Mesendoderm (in vitro differentiated cells): ENCODE measurements at regions not wholly inside any gene's neighbourhood (a gene's known extent, or its start where the extent isn't known, plus 50 kb on each side); places are given as distances from the start of the nearest gene placed in this dataset.
A peak's percentile ranks its signal among the peaks of the same experiment; 100 is the strongest.

Source experiments
- DNase-seq: peaks from one replicate; pipeline ENCODE4 v3.0.0; 2013
- H2AK5ac ChIP-seq: 2 replicates; pipeline ENCODE4 v1.6.1; 2013; ENCODE audit warnings: low read length, inconsistent platforms
- H2BK120ac ChIP-seq: 2 replicates; pipeline ENCODE4 v1.6.1; 2013; ENCODE audit warnings: low read depth, mild to moderate bottlenecking, low read length, moderate library complexity, mixed read lengths
- H2BK15ac ChIP-seq: replicated peaks from 2 replicates; pipeline ENCODE4 v1.6.1; 2013; ENCODE audit warnings: low read depth, mild to moderate bottlenecking, moderate library complexity
- H2BK5ac ChIP-seq: 2 replicates; pipeline ENCODE4 v1.6.1; 2013; ENCODE audit warnings: low read length, inconsistent platforms
- H3K18ac ChIP-seq: 2 replicates; pipeline ENCODE4 v1.6.1; 2013; ENCODE audit warnings: mild to moderate bottlenecking, low read length, mixed read lengths
- H3K23ac ChIP-seq: one replicate; pipeline ENCODE4 v1.6.1; 2013; ENCODE audit warnings: low read length
- H3K27ac ChIP-seq: 2 replicates; pipeline ENCODE4 v1.5.1; 2013; ENCODE audit warnings: low read depth, mild to moderate bottlenecking, inconsistent platforms, low read length, moderate library complexity
- H3K27me3 ChIP-seq: 2 replicates; pipeline ENCODE4 v1.6.1; 2013; ENCODE audit warnings: low read length, control low read depth, mild to moderate bottlenecking, inconsistent platforms; ENCODE audit not compliant: insufficient read depth, poor library complexity
- H3K36me3 ChIP-seq: 2 replicates; pipeline ENCODE4 v1.6.1; 2013; ENCODE audit warnings: low read length, inconsistent platforms; ENCODE audit not compliant: control insufficient read depth, insufficient read depth
- H3K4ac ChIP-seq: one replicate; pipeline ENCODE4 v1.6.1; 2013; ENCODE audit warnings: low read depth, mild to moderate bottlenecking, low read length, moderate library complexity
- H3K4me1 ChIP-seq: 2 replicates; pipeline ENCODE4 v1.6.1; 2013; ENCODE audit warnings: low read depth, low read length, inconsistent platforms; ENCODE audit not compliant: control insufficient read depth
- H3K4me2 ChIP-seq: 2 replicates; pipeline ENCODE4 v1.6.1; 2013; ENCODE audit warnings: low read length
- H3K4me3 ChIP-seq: 2 replicates; pipeline ENCODE4 v1.5.1; 2013; ENCODE audit warnings: mild to moderate bottlenecking, low read length
- H3K56ac ChIP-seq: one replicate; pipeline ENCODE4 v1.6.1; 2013; ENCODE audit warnings: low read length
- H3K79me1 ChIP-seq: 2 replicates; pipeline ENCODE4 v1.6.1; 2013; ENCODE audit warnings: low read length, inconsistent platforms
- H3K79me2 ChIP-seq: 2 replicates; pipeline ENCODE4 v1.6.1; 2013; ENCODE audit warnings: mild to moderate bottlenecking, low read length; ENCODE audit not compliant: control insufficient read depth, insufficient read depth
- H3K9ac ChIP-seq: 2 replicates; pipeline ENCODE4 v1.6.1; 2013; ENCODE audit warnings: low read length, inconsistent platforms
- H4K5ac ChIP-seq: one replicate; pipeline ENCODE4 v1.6.1; 2013; ENCODE audit warnings: low read length
- H4K8ac ChIP-seq: one replicate; pipeline ENCODE4 v1.6.1; 2013; ENCODE audit warnings: low read depth, mild to moderate bottlenecking, control low read depth, low read length, moderate library complexity
- WGBS: extraction: QIAGEN DNeasy Blood & Tissue Kit; methylation state at CpG from one replicate; pipeline ENCODE4 v1.1.7; 2013; ENCODE audit warnings: low lambda C conversion rate, missing lambda C conversion rate; ENCODE audit not compliant: insufficient coverage; ENCODE audit errors: extremely low coverage; 5-methylcytosine and 5-hydroxymethylcytosine counted together

DNA sequence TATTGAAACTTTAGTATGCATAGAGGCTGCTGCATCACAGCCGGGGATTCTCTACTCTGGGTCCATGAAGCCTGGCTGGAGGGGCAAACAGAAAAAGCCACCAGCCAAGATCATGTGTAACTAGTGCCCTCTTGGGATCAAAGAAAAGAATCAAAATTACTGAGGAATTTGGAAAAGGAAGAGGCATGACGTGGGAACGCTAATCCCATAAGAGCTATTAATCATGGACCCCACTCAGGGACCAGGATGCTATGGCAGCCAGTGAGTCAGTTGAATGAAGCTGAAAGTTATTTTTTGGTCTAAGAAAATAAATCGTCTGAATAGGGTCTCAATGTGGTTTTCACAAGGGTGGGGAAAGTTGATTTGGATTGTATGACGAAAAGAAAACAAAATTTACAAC lies 1165.1 kb downstream of the ROBO2 start:
- no peak overlapping the region for H2BK15ac ChIP-seq

DNA sequence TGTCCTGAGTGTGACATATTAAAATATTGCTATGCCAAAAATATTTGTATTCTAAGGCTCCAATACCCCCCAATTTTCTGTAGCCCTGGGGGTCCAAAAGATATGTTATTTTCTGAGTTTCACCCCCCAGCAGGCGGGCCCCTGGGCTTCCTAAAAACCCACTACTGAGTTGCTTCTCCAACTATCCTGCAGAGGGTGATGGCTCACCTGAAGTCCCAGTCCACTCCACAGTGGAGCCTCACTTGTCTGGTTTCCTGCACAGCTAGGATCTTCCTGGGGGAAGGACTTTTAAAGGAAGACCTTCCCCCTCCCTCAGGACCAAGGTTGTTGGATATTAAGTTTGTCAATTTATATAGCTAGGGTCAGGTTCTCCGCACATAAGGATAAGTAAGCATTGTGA lies 1181.4 kb downstream of the ROBO2 start:
- WGBS = no CpG with 5 or more reads among the region's 2 CpGs
- peak; percentile 75 for DNase-seq
- peak overlapping the region; percentile 69 for H3K27ac ChIP-seq
- H2BK15ac ChIP-seq = no peak overlapping the region
- no peak overlapping the region for H2AK5ac ChIP-seq
- no peak overlapping the region for H4K5ac ChIP-seq
- peak overlapping the region; percentile 32 for H3K9ac ChIP-seq
- H2BK120ac ChIP-seq = peak overlapping the region; percentile 78
- no peak overlapping the region for H3K18ac ChIP-seq
- peak overlapping the region; percentile 37 for H3K4ac ChIP-seq
- no peaks in the 10 kb centered on the region for H3K79me1 ChIP-seq
- no peak overlapping the region for H3K4me3 ChIP-seq
- H3K27me3 ChIP-seq = no peaks in the 10 kb centered on the region
- no peak overlapping the region for H3K23ac ChIP-seq
- H3K4me1 ChIP-seq = peaks cover 3% of the 10 kb centered on the region
- no peaks in the 10 kb centered on the region for H3K79me2 ChIP-seq
- no peak overlapping the region for H4K8ac ChIP-seq
- H3K4me2 ChIP-seq = no peak overlapping the region
- no peaks in the 10 kb centered on the region for H3K36me3 ChIP-seq
- H3K56ac ChIP-seq = peak overlapping the region; percentile 77
- peak overlapping the region; percentile 97 for H2BK5ac ChIP-seq

More for the DNA sequence above, 1165.1 kb downstream of the ROBO2 start:
- H4K5ac ChIP-seq = no peak overlapping the region
- H3K27ac ChIP-seq = no peak overlapping the region
- peaks cover 2% of the 10 kb centered on the region for H3K4me1 ChIP-seq
- no peak overlapping the region for H2BK5ac ChIP-seq
- no peak overlapping the region for H3K18ac ChIP-seq
- H3K4me2 ChIP-seq = no peak overlapping the region
- H3K79me2 ChIP-seq = no peaks in the 10 kb centered on the region
- peak; percentile 82 for DNase-seq
- 100% methylated on average over 1 of the region's 5 CpGs for WGBS
- H3K4me3 ChIP-seq = no peak overlapping the region
- no peaks in the 10 kb centered on the region for H3K27me3 ChIP-seq
- no peak overlapping the region for H3K23ac ChIP-seq
- no peak overlapping the region for H2BK120ac ChIP-seq
- no peak overlapping the region for H3K9ac ChIP-seq
- H4K8ac ChIP-seq = no peak overlapping the region
- H3K4ac ChIP-seq = no peak overlapping the region
- H2AK5ac ChIP-seq = no peak overlapping the region
- no peaks in the 10 kb centered on the region for H3K79me1 ChIP-seq
- no peak overlapping the region for H3K56ac ChIP-seq
- H3K36me3 ChIP-seq = no peaks in the 10 kb centered on the region

GRCh38 chr3:78221796-78222195 lies 1181.9 kb downstream of the ROBO2 start:
- Histone ChIP-seq H4K8ac (no peak overlapping the region), H3K23ac (no peak overlapping the region), H2BK15ac (no peak overlapping the region), H4K5ac (no peak overlapping the region), H2AK5ac (no peak overlapping the region), H3K79me1 (no peaks in the 10 kb centered on the region), H3K9ac (no peak overlapping the region), H3K4ac (no peak overlapping the region), H3K56ac (no peak overlapping the region), H3K4me2 (no peak overlapping the region), H3K4me3 (no peak overlapping the region), H3K27ac (peak overlapping the region; percentile 69), H3K18ac (no peak overlapping the region), H3K36me3 (no peaks in the 10 kb centered on the region), H2BK120ac (no peak overlapping the region), H3K27me3 (no peaks in the 10 kb centered on the region), H3K79me2 (no peaks in the 10 kb centered on the region), H3K4me1 (peaks cover 3% of the 10 kb centered on the region), H2BK5ac (no peak overlapping the region)
- peak; percentile 96 for DNase-seq

DNA sequence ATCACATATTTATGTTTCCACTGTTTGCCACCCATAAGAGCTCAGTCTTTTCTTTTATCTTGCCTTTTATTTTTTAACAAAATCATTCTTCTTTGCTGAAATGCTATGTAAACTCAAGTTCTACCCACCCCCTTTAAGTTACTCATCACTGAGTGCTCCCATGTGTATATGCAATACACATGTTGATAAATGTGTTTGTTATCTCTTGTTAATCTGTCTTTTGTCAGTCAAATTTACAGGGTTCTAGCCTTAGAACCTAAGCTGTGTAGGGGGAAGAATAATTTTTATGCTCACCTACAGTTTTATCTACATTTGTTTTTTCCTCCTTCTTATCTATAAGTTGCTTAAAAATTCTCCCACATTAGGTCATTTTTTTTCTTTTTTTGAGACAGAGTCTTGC lies 1195.9 kb downstream of the ROBO2 start:
- H3K36me3 ChIP-seq = no peaks in the 10 kb centered on the region
- H3K79me1 ChIP-seq = no peaks in the 10 kb centered on the region
- H3K4me2 ChIP-seq = no peak overlapping the region
- H3K56ac ChIP-seq = no peak overlapping the region
- H3K4me1 ChIP-seq = no peaks in the 10 kb centered on the region
- no peak for DNase-seq
- H3K27me3 ChIP-seq = no peaks in the 10 kb centered on the region
- no peak overlapping the region for H4K8ac ChIP-seq
- H3K4ac ChIP-seq = no peak overlapping the region
- H3K79me2 ChIP-seq = no peaks in the 10 kb centered on the region
- H3K23ac ChIP-seq = no peak overlapping the region
- H4K5ac ChIP-seq = no peak overlapping the region
- H2BK15ac ChIP-seq = no peak overlapping the region
- no peak overlapping the region for H3K18ac ChIP-seq
- H3K4me3 ChIP-seq = no peak overlapping the region
- no peak overlapping the region for H2BK5ac ChIP-seq
- no peak overlapping the region for H3K27ac ChIP-seq
- H3K9ac ChIP-seq = no peak overlapping the region
- no peak overlapping the region for H2BK120ac ChIP-seq
- no peak overlapping the region for H2AK5ac ChIP-seq

DNA sequence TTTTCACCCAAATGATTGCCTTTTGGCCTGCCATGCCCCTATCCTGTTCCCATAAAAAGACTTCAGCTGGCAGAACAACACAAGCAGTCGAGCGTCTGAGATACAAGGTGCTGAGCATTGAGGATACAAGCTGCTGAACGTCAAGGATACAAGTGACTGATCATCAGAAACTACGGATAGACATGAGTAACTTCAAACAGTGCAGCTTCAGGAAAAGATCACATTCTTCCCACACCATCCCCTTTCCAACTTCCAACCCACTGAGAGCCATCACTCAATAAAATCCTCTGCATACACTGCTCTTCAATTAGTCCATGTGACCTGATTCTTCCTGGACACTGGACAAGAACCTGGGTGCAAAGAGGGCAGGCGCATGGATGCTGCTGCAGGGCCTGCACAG lies 1198.9 kb downstream of the ROBO2 start:
- Histone ChIP-seq H3K79me2 (no peaks in the 10 kb centered on the region), H3K4me3 (no peak overlapping the region), H3K27me3 (no peaks in the 10 kb centered on the region), H3K36me3 (no peaks in the 10 kb centered on the region), H2BK120ac (no peak overlapping the region), H3K4me2 (no peak overlapping the region), H3K27ac (no peak overlapping the region), H2BK5ac (no peak overlapping the region), H4K5ac (no peak overlapping the region), H3K23ac (no peak overlapping the region), H3K4me1 (no peaks in the 10 kb centered on the region), H2AK5ac (no peak overlapping the region), H3K9ac (no peak overlapping the region), H3K18ac (no peak overlapping the region), H3K4ac (no peak overlapping the region), H2BK15ac (no peak overlapping the region), H3K79me1 (no peaks in the 10 kb centered on the region), H4K8ac (no peak overlapping the region), H3K56ac (no peak overlapping the region)
- DNase-seq = no peak
- WGBS = no CpG with 5 or more reads among the region's 5 CpGs

DNA sequence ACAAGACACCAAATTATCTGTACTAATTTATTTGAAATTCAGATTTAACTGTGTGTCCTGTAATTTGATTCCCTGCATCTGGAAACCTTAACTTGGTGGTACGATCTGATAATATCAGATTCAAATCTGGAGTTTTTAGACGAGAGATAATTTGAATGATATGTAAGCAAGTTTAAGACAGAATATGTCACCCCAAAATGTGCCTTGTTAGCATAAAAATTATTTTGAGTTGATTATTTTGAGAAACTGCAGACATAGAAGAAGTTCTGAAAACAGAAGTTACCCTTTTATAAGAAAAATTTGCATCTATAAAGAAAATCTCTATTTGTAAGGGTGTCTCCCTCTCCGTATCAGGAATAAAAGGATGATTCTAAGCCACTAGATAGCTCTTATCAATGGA lies 1202.8 kb downstream of the ROBO2 start:
- Histone ChIP-seq H3K18ac (no peak overlapping the region), H3K23ac (no peak overlapping the region), H3K79me2 (no peaks in the 10 kb centered on the region), H3K56ac (no peak overlapping the region), H4K5ac (no peak overlapping the region), H3K36me3 (no peaks in the 10 kb centered on the region), H3K4me1 (no peaks in the 10 kb centered on the region), H2AK5ac (no peak overlapping the region), H3K4me3 (no peak overlapping the region), H4K8ac (no peak overlapping the region), H2BK5ac (no peak overlapping the region), H2BK15ac (no peak overlapping the region), H3K4ac (no peak overlapping the region), H3K27ac (no peak overlapping the region), H3K79me1 (no peaks in the 10 kb centered on the region), H2BK120ac (no peak overlapping the region), H3K27me3 (no peaks in the 10 kb centered on the region), H3K9ac (no peak overlapping the region), H3K4me2 (no peak overlapping the region)
- no CpG with 5 or more reads among the region's 3 CpGs for WGBS
- DNase-seq = no peak
